ENCODE measurements at regions not wholly inside any gene's neighbourhood (a gene's known extent, or its start where the extent isn't known, plus 50 kb on each side); places are given as distances from the start of the nearest gene placed in this dataset.
"Not testable (repeated sequence)": the region's sequence is repeated elsewhere in the genome, so short reads cannot be mapped to it uniquely, and the experiment has no call there.

- H3K27ac ChIP-seq (ENCODE audit: low read depth, low read length, poor library complexity, severe bottlenecking); H3K4me1 ChIP-seq (ENCODE audit: insufficient read depth, low read length, poor library complexity, severe bottlenecking); H3K9me3 ChIP-seq (ENCODE audit: low read length); H4K20me1 ChIP-seq (ENCODE audit: insufficient read depth, low read length); H3K4me3 ChIP-seq (ENCODE audit: low read depth, low read length, poor library complexity, severe bottlenecking); H2AFZ ChIP-seq (ENCODE audit: low read length); H3K4me2 ChIP-seq (ENCODE audit: low read length); H3K36me3 ChIP-seq (ENCODE audit: insufficient read depth, low read length); CTCF ChIA-PET (ENCODE audit: unreplicated experiment); POLR2A ChIA-PET; BruUV-seq (replicated peaks); H3K79me2 ChIP-seq (ENCODE audit: insufficient read depth, low read depth, low read length); intact Hi-C loops (cut with micrococcal nuclease; ENCODE audit: unreplicated experiment); H3K9me2 ChIP-seq (ENCODE audit: insufficient read depth, low read length); DNase-seq (ENCODE audit: low spot score): not testable (repeated sequence)
These were observed 162.8 kb upstream of the ZNF519 start for GRCh38 chr18:14295081-14295480.

- no peak for DNase-seq (ENCODE audit: low spot score)
- intact Hi-C loops (cut with micrococcal nuclease; ENCODE audit: unreplicated experiment): no loop called here
- Histone ChIP-seq H3K4me1 (ENCODE audit: insufficient read depth, low read length, poor library complexity, severe bottlenecking) (no peaks in the 10 kb centered on the region), H3K27ac (ENCODE audit: low read depth, low read length, poor library complexity, severe bottlenecking) (no peak overlapping the region), H2AFZ (ENCODE audit: low read length) (no peak overlapping the region), H3K4me2 (ENCODE audit: low read length) (no peak overlapping the region), H3K4me3 (ENCODE audit: low read depth, low read length, poor library complexity, severe bottlenecking) (no peak overlapping the region), H3K79me2 (ENCODE audit: insufficient read depth, low read depth, low read length) (no peaks in the 10 kb centered on the region), H3K9me3 (ENCODE audit: low read length) (no peaks in the 10 kb centered on the region), H4K20me1 (ENCODE audit: insufficient read depth, low read length) (no peaks in the 10 kb centered on the region), H3K9me2 (ENCODE audit: insufficient read depth, low read length) (no peaks in the 10 kb centered on the region), H3K36me3 (ENCODE audit: insufficient read depth, low read length) (no peaks in the 10 kb centered on the region)
- POLR2A ChIA-PET: no interaction called here
- BruUV-seq (replicated peaks): no TSS peak
- CTCF ChIA-PET (ENCODE audit: unreplicated experiment): no interaction called here
- no peak for TF ChIP-seq EZH2phosphoT487 (IDR thresholded peaks at IDR 0.05; ENCODE audit: borderline replicate concordance, low read depth, low read length)
- TF ChIP-seq CTCF (conservative IDR thresholded peaks at IDR 0.05; ENCODE audit: low read length): no peak
These were observed 152.8 kb upstream of the ZNF519 start for GRCh38 chr18:14285053-14285452.

GRCh38 chr18:14275391-14275790, 143.2 kb upstream of the ZNF519 start:
- DNase-seq (ENCODE audit: low spot score); H3K79me2 ChIP-seq (ENCODE audit: insufficient read depth, low read depth, low read length); H3K4me3 ChIP-seq (ENCODE audit: low read depth, low read length, poor library complexity, severe bottlenecking); intact Hi-C loops (cut with micrococcal nuclease; ENCODE audit: unreplicated experiment); H3K9me3 ChIP-seq (ENCODE audit: low read length); H4K20me1 ChIP-seq (ENCODE audit: insufficient read depth, low read length); POLR2A ChIA-PET; H3K4me1 ChIP-seq (ENCODE audit: insufficient read depth, low read length, poor library complexity, severe bottlenecking); H2AFZ ChIP-seq (ENCODE audit: low read length); CTCF ChIA-PET (ENCODE audit: unreplicated experiment); H3K27ac ChIP-seq (ENCODE audit: low read depth, low read length, poor library complexity, severe bottlenecking); H3K4me2 ChIP-seq (ENCODE audit: low read length); H3K9me2 ChIP-seq (ENCODE audit: insufficient read depth, low read length); H3K36me3 ChIP-seq (ENCODE audit: insufficient read depth, low read length); BruUV-seq (replicated peaks): not testable (repeated sequence)

- CTCF ChIA-PET (ENCODE audit: unreplicated experiment); DNase-seq (ENCODE audit: low spot score); H3K9me2 ChIP-seq (ENCODE audit: insufficient read depth, low read length); intact Hi-C loops (cut with micrococcal nuclease; ENCODE audit: unreplicated experiment); H3K27ac ChIP-seq (ENCODE audit: low read depth, low read length, poor library complexity, severe bottlenecking); H3K4me2 ChIP-seq (ENCODE audit: low read length); BruUV-seq (replicated peaks); POLR2A ChIA-PET; H3K4me1 ChIP-seq (ENCODE audit: insufficient read depth, low read length, poor library complexity, severe bottlenecking); H4K20me1 ChIP-seq (ENCODE audit: insufficient read depth, low read length); H3K9me3 ChIP-seq (ENCODE audit: low read length); H3K79me2 ChIP-seq (ENCODE audit: insufficient read depth, low read depth, low read length); H2AFZ ChIP-seq (ENCODE audit: low read length); H3K4me3 ChIP-seq (ENCODE audit: low read depth, low read length, poor library complexity, severe bottlenecking); H3K36me3 ChIP-seq (ENCODE audit: insufficient read depth, low read length): not testable (repeated sequence)
These were observed 133.6 kb upstream of the ZNF519 start for GRCh38 chr18:14265637-14266410.

GRCh38 chr18:14262786-14263185, 130.6 kb upstream of the ZNF519 start:
- H3K9me3 ChIP-seq (ENCODE audit: low read length); BruUV-seq (replicated peaks); H2AFZ ChIP-seq (ENCODE audit: low read length); H4K20me1 ChIP-seq (ENCODE audit: insufficient read depth, low read length); H3K9me2 ChIP-seq (ENCODE audit: insufficient read depth, low read length); POLR2A ChIA-PET; CTCF ChIA-PET (ENCODE audit: unreplicated experiment); H3K4me3 ChIP-seq (ENCODE audit: low read depth, low read length, poor library complexity, severe bottlenecking); H3K79me2 ChIP-seq (ENCODE audit: insufficient read depth, low read depth, low read length); H3K36me3 ChIP-seq (ENCODE audit: insufficient read depth, low read length); intact Hi-C loops (cut with micrococcal nuclease; ENCODE audit: unreplicated experiment); H3K4me2 ChIP-seq (ENCODE audit: low read length); H3K27ac ChIP-seq (ENCODE audit: low read depth, low read length, poor library complexity, severe bottlenecking); DNase-seq (ENCODE audit: low spot score); H3K4me1 ChIP-seq (ENCODE audit: insufficient read depth, low read length, poor library complexity, severe bottlenecking): not testable (repeated sequence)

GRCh38 chr18:14250084-14250677, 117.9 kb upstream of the ZNF519 start:
- CTCF ChIA-PET (ENCODE audit: unreplicated experiment): not testable (repeated sequence)

More at GRCh38 chr18:14250084-14250677, 117.9 kb upstream of the ZNF519 start:
- H3K4me2 ChIP-seq (ENCODE audit: low read length); H3K4me3 ChIP-seq (ENCODE audit: low read depth, low read length, poor library complexity, severe bottlenecking); H3K79me2 ChIP-seq (ENCODE audit: insufficient read depth, low read depth, low read length); H3K27ac ChIP-seq (ENCODE audit: low read depth, low read length, poor library complexity, severe bottlenecking); H3K36me3 ChIP-seq (ENCODE audit: insufficient read depth, low read length); H3K9me3 ChIP-seq (ENCODE audit: low read length); H3K9me2 ChIP-seq (ENCODE audit: insufficient read depth, low read length); BruUV-seq (replicated peaks); H3K4me1 ChIP-seq (ENCODE audit: insufficient read depth, low read length, poor library complexity, severe bottlenecking); intact Hi-C loops (cut with micrococcal nuclease; ENCODE audit: unreplicated experiment); POLR2A ChIA-PET; H2AFZ ChIP-seq (ENCODE audit: low read length); DNase-seq (ENCODE audit: low spot score); H4K20me1 ChIP-seq (ENCODE audit: insufficient read depth, low read length): not testable (repeated sequence)
